Urothelium cell line (cell line): ENCODE measurements at regions not wholly inside any gene's neighbourhood (a gene's known extent, or its start where the extent isn't known, plus 50 kb on each side); places are given as distances from the start of the nearest gene placed in this dataset.
A peak's percentile ranks its signal among the peaks of the same experiment; 100 is the strongest.

ENCODE experiments used
- DNase-seq: peaks from one replicate; pipeline ENCODE4 v3.0.0; 2011; ENCODE audit warnings: low spot score, mixed read lengths
- FAIRE-seq: peaks from 2 replicates; lab custom pipeline; 2011; peaks lifted over from hg19 to GRCh38; lab: Jason Lieb, UNC

DNA sequence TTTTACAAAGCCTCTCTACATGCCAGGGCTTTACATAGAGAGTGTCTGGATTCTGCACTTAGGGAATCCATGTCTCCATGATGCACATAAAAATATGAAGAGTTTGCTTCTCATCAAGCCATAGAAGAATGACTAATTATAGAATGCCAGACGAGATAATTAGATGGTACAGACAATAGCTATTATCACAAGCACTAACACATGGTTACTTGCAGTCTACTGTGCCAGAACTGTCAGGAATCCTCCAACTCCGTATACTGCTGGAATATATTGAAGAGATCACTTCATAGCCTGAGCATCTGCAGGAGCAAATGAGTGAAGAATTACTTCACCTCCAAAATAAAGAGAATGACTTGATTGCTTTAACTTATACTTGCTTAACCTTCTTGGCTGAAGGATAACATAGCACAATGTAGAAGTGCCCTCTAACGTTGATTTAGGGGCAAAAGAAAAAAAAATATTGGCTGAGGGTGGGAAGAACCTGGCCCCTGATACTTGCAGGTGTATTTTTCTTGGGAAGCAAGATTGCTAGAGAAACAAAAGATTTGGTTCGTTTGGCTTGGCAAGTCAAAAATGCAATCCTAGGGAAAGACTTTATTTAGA is 272.8 kb upstream of the FAR2 start:
- FAIRE-seq = no peak
- no peak for DNase-seq

- FAIRE-seq (no peak), DNase-seq (no peak)
Observed at GRCh38 chr12:28877854-28878253, 271.2 kb upstream of the FAR2 start.

GRCh38 chr12:28878629-28879028 is 270.4 kb upstream of the FAR2 start:
- DNase-seq (no peak), FAIRE-seq (no peak)

DNA sequence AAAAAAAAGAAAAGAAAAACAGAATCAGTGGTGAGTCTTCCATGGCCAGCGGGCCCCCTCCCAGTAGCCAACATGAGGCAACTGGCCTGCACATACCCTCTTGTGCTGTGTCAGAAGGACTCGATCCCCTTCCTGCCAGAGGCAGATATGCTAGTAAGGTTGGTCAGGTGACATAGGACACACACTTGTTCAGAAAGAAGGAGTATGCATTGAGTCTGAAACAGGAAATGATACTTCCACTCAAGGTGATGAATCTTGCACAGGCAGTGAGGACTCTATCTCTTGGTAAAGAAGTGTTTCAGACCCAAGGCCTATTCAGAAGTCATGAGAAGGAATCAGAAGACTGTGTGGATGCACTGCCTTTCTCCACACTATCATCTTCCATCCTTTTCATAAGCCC is 269.7 kb upstream of the FAR2 start:
- no peak for DNase-seq
- peak; percentile 13 for FAIRE-seq

DNA sequence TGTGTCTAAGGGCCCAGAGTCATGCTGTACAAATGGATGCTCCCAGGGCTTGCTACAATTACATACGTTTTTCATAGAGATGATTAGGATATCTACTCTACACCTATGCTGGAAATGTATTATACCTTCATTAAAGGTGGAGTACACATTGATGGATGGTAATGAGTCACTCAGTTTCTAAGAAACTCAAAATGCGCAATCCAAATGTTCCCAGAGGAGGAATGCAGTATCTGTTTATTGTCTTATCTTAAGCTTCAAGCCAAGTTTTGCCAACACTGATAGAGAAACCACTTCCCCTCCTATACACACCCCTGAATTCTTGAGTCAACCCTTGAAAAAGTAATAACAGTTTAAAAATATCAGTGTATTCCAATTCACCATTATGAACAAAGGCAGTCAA is 266.6 kb upstream of the FAR2 start:
- FAIRE-seq (no peak), DNase-seq (no peak)

DNA sequence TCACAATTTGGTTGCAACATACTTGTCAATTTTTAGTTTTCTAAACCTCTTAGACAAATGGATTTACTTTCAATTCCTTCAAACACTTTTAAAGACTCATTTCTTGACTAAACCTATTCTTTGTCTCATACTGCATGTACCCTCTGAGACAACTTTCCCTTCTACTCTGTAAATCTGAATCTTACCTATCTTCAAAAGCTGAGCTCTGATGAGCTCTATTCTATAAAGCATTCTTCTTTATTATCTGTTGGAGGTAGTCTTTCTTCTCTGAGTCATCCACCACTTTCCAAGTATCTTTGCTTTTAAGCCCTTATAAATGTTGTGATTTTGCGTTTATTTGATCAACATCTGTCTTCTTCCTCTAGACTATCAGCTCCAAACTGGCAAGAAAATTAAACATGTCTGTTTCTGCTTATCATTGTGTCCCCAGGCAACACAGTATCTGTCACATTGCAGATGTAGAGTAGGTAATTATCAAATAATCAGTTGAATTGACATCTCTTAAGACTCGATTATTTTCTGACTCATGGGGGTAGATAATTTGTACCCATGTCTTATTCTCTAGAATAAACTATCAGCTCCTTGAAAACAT is 265.6 kb upstream of the FAR2 start:
- FAIRE-seq (no peak), DNase-seq (no peak)

DNA sequence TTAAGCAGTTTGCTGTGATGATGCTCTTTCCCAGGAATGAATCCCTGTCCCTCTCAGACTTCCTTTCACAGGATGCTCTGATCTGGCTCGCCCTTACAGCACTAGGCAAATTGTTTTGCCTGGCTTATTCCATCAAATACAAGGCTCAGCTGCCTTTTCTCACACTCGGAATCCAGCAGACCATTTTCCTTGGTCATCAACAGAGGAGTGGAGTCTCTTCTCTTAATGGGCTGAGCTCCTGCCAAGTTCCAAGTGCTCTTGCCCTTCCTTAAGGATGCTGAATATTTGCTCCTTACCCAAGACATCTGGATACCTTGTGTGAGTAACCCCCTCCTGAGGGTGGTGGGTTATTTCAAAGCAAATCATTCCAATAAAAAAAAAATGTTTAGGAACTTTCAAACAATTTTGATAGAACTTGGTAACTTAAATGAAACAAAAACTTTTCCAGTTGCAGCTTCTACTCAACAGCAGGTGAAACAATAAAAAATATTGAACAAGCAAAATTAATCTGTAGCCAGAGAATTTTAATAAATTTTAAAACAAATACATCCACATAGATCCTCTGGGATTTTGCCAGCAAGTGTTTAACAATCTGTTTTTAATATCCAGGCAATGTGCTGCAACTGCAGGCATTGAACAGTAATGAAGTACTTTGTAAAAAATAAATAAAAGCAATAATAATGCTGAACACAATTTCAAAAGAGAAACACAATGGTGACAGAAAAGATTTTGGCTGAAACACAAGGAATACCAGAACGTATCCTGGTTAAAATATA is 264.0 kb upstream of the FAR2 start:
- FAIRE-seq (no peak), DNase-seq (no peak)

DNA sequence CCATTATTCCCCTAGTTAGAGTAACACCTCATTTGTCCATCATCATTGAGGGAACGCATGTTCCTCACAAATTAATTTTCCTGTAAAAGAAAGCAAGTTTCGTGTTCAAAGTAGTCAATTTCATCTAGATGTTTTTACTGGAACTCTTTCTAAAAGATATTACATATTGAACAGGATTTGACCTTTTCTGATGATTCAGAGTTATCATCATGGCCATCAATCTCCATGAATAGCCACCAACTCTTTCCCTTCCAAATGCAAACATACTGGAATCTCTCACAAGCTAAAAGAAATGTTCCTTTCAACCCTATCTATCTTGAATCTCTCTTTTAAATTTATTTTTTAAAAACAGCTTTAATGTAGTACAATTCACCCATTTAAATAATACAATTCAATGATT is 263.1 kb upstream of the FAR2 start:
- DNase-seq (no peak), FAIRE-seq (no peak)

- DNase-seq (no peak), FAIRE-seq (no peak)
Observed at GRCh38 chr12:28887461-28887990, 261.6 kb upstream of the FAR2 start.

DNA sequence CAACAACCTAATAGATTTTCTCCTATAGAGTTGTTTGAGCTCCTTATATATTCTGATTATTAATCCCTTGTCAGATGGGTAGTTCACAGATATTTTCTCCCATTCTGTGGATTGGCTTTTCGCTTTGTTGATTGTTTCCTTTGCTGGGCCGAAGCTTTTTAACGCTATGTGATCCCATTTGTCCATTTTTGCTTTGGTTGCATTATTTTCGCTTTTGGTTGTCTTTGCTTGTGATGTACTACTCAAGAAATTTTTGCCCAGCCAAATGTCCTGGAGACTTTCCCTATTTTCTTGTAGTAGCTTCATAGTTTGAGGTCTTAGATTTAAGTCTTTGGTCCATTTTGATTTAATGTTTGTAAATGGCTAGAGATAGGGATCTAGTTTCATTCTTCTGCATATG is 258.4 kb upstream of the FAR2 start:
- FAIRE-seq (no peak), DNase-seq (no peak)

- no peak for FAIRE-seq
- no peak for DNase-seq
Observed at GRCh38 chr12:28891126-28891525, 258.0 kb upstream of the FAR2 start.

DNA sequence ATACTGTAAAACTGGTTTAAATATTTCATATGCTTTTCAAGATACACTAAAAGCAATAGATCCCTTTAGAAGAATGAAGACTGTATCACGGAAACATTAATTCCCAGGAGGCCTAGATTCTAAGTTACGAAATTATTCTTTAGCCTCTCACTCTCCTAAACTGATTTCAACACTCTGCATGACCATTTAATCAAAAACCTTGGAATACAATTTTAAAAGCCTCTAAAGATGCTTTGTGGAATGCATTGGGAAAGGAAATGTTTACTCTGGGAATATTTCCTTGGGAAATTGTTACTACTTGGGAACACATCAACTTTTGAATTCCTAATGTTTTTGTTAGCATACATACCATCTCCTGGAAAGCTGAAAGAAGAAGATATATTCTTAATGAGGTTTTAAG is 255.7 kb upstream of the FAR2 start:
- no peak for DNase-seq
- FAIRE-seq = no peak

DNA sequence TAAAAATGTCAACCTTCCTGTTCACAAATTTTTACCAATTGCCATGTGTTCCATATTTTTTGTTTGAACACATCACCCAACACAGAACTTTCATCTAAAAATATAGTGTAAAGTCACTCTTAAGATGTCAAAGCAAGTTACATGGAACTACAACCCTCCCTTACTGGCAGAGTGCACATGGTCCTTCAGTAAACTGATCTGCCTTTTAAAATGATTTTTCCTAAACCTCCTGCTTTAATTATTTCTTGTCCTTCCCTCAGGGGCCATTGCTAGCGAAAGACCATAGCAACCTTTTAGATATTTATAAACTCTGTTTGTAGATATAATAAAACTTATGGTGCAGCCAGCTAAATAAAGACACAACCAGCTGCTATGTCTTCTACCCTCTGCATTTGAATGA is 255.2 kb upstream of the FAR2 start:
- FAIRE-seq (no peak), DNase-seq (no peak)

GRCh38 chr12:28896421-28896820 is 252.7 kb upstream of the FAR2 start:
- FAIRE-seq = no peak
- no peak for DNase-seq

DNA sequence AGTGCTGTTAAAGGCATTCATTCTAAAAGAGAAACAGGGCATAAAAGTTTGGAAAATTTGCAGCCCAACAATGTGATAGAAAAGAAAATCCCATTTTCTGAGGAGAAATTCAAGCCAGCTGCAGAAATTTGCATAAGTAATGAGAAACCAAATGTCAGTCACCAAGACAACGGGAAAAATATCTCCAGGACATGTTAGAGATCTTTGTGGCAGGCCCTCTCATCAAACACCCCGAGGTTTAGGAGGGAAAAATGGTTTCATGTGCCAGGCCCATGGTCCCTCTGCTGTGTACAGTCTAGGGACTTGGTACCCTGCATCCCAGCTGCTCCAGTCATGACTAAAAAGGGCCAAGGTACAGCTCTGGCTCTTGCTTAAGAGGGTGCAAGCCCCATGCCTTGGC is 251.0 kb upstream of the FAR2 start:
- DNase-seq (no peak), FAIRE-seq (no peak)

DNA sequence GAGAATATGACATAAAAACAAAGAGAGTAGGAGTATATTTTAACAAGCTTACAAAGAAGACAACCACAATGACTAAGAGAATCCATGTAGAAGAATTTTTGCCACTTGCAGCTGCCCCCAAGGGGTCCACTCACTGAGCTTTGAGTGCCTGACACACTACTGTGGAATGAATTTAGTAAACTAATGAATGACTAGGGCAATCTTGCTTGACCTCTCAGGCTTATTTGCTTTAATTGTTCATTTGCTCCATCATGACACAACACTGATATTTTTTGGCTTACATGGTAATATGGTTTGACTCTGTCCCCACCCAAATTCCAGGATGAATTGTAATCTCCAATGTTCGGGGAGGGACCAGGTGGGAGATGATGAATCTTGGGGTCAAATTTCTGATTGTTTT is 249.1 kb upstream of the FAR2 start:
- DNase-seq (peak; percentile 54), FAIRE-seq (no peak)

- DNase-seq (no peak), FAIRE-seq (no peak)
Observed at GRCh38 chr12:28905220-28905955, 243.7 kb upstream of the FAR2 start.

GRCh38 chr12:28908646-28909045 is 240.4 kb upstream of the FAR2 start:
- FAIRE-seq (no peak), DNase-seq (no peak)

- DNase-seq (no peak), FAIRE-seq (no peak)
Observed at GRCh38 chr12:28909291-28909690, 239.8 kb upstream of the FAR2 start.

DNA sequence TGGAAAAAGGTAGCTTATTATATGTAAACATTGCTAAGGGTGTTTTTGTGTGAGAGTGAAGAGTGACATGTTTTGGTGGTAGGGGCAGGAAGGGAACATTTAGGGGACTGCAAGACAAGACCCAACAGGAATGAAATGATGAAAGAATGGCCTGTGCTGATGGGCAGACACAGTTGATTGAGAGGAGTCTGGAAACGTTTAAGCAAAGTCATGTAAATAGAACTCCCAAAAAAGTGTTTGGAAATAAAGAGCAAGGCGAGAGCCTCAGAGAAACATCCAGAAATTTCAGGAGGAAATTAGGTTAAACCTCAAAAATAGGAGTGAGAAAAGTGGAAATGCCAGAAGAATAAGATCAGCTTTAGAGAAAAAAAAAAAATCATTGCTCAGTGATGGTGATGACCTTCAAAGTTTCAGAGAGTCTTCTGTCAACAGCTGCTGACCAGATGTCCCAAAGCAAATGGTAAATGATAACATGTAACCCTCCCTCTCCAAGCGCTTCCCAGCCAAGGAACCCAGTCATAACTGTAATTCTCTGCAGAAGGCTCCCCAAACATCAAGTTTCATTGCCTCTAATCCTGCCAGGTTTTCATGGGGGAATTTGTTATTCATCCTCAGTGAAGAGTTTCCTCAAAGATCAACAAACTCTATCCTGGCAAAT is 223.2 kb upstream of the FAR2 start:
- no peak for FAIRE-seq
- DNase-seq = no peak

- DNase-seq (no peak), FAIRE-seq (no peak)
Observed at GRCh38 chr12:28930704-28931103, 218.4 kb upstream of the FAR2 start.
